Activated naive CD4-positive, alpha-beta T cell treated with anti-CD3 and anti-CD28 coated beads, Interleukin-2, amount 50 U/mL, for 24 hours (primary cell): ENCODE measurements at regions not wholly inside any gene's neighbourhood (a gene's known extent, or its start where the extent isn't known, plus 50 kb on each side); places are given as distances from the start of the nearest gene placed in this dataset.
"Not testable (repeated sequence)": the region's sequence is repeated elsewhere in the genome, so short reads cannot be mapped to it uniquely, and the experiment has no call there.

Source experiments
- H3K27ac Mint-ChIP-seq: one replicate; pipeline ENCODE4 v1.8.0; 2021; ENCODE audit warnings: mild to moderate bottlenecking, mixed read lengths
- H3K27me3 Mint-ChIP-seq: one replicate; pipeline ENCODE4 v1.8.0; 2021; ENCODE audit warnings: mixed read lengths
- H3K36me3 Mint-ChIP-seq: one replicate; pipeline ENCODE4 v1.8.0; 2021; ENCODE audit warnings: mixed read lengths
- H3K4me1 Mint-ChIP-seq: one replicate; pipeline ENCODE4 v1.8.0; 2021; ENCODE audit warnings: mixed read lengths
- H3K4me3 Mint-ChIP-seq: one replicate; pipeline ENCODE4 v1.8.0; 2021; ENCODE audit warnings: mild to moderate bottlenecking, mixed read lengths
- H3K9me3 Mint-ChIP-seq: one replicate; pipeline ENCODE4 v1.8.0; 2021; ENCODE audit warnings: mixed read lengths

GRCh38 chr5:4019009-4019769, 423.6 kb downstream of the IRX1 start:
- Mint-ChIP-seq H3K9me3 (no peaks in the 10 kb centered on the region), H3K27me3 (no peaks in the 10 kb centered on the region), H3K4me3 (no peak overlapping the region), H3K4me1 (no peaks in the 10 kb centered on the region), H3K27ac (no peak overlapping the region), H3K36me3 (no peaks in the 10 kb centered on the region)

GRCh38 chr5:4019841-4020240, 424.2 kb downstream of the IRX1 start:
- Mint-ChIP-seq H3K4me3 (no peak overlapping the region), H3K27ac (no peak overlapping the region), H3K36me3 (no peaks in the 10 kb centered on the region), H3K9me3 (no peaks in the 10 kb centered on the region), H3K4me1 (no peaks in the 10 kb centered on the region), H3K27me3 (no peaks in the 10 kb centered on the region)

- Mint-ChIP-seq H3K36me3 (no peaks in the 10 kb centered on the region), H3K27me3 (no peaks in the 10 kb centered on the region), H3K4me1 (no peaks in the 10 kb centered on the region), H3K9me3 (no peaks in the 10 kb centered on the region), H3K27ac (no peak overlapping the region), H3K4me3 (no peak overlapping the region)
Observed at GRCh38 chr5:4020400-4020799, 424.8 kb downstream of the IRX1 start.

- no peak overlapping the region for H3K4me3 Mint-ChIP-seq
- H3K4me1 Mint-ChIP-seq = no peaks in the 10 kb centered on the region
- no peaks in the 10 kb centered on the region for H3K36me3 Mint-ChIP-seq
- H3K27ac Mint-ChIP-seq = no peak overlapping the region
- no peaks in the 10 kb centered on the region for H3K9me3 Mint-ChIP-seq
- H3K27me3 Mint-ChIP-seq = no peaks in the 10 kb centered on the region
Observed at GRCh38 chr5:4022056-4022670, 426.5 kb downstream of the IRX1 start.

GRCh38 chr5:4023091-4023752, 427.6 kb downstream of the IRX1 start:
- no peaks in the 10 kb centered on the region for H3K9me3 Mint-ChIP-seq
- H3K27me3 Mint-ChIP-seq = no peaks in the 10 kb centered on the region
- H3K36me3 Mint-ChIP-seq = no peaks in the 10 kb centered on the region
- H3K27ac Mint-ChIP-seq = no peak overlapping the region
- H3K4me1 Mint-ChIP-seq = no peaks in the 10 kb centered on the region
- H3K4me3 Mint-ChIP-seq = no peak overlapping the region

- Mint-ChIP-seq H3K36me3 (no peaks in the 10 kb centered on the region), H3K27ac (no peak overlapping the region), H3K27me3 (no peaks in the 10 kb centered on the region), H3K4me1 (no peaks in the 10 kb centered on the region), H3K4me3 (no peak overlapping the region), H3K9me3 (no peaks in the 10 kb centered on the region)
Observed at GRCh38 chr5:4023753-4024335, 428.2 kb downstream of the IRX1 start.

- Mint-ChIP-seq H3K27me3 (no peaks in the 10 kb centered on the region), H3K36me3 (no peaks in the 10 kb centered on the region), H3K4me3 (no peak overlapping the region), H3K4me1 (no peaks in the 10 kb centered on the region), H3K9me3 (no peaks in the 10 kb centered on the region), H3K27ac (no peak overlapping the region)
Observed at GRCh38 chr5:4027088-4027734, 431.6 kb downstream of the IRX1 start.

- Mint-ChIP-seq H3K27ac (no peak overlapping the region), H3K4me3 (no peak overlapping the region), H3K9me3 (no peaks in the 10 kb centered on the region), H3K27me3 (no peaks in the 10 kb centered on the region), H3K4me1 (no peaks in the 10 kb centered on the region), H3K36me3 (no peaks in the 10 kb centered on the region)
Observed at GRCh38 chr5:4028384-4028783, 432.8 kb downstream of the IRX1 start.

- not testable (repeated sequence) for H3K27me3 Mint-ChIP-seq, H3K4me3 Mint-ChIP-seq, H3K27ac Mint-ChIP-seq, H3K9me3 Mint-ChIP-seq, H3K36me3 Mint-ChIP-seq, H3K4me1 Mint-ChIP-seq
Observed at GRCh38 chr5:4033546-4033945, 437.9 kb downstream of the IRX1 start.

- H3K9me3 Mint-ChIP-seq = peaks cover 5% of the 10 kb centered on the region
- H3K4me3 Mint-ChIP-seq = no peak overlapping the region
- peaks cover 2% of the 10 kb centered on the region for H3K36me3 Mint-ChIP-seq
- no peak overlapping the region for H3K27ac Mint-ChIP-seq
- no peaks in the 10 kb centered on the region for H3K27me3 Mint-ChIP-seq
- peaks cover 3% of the 10 kb centered on the region for H3K4me1 Mint-ChIP-seq
Observed at GRCh38 chr5:4036861-4037260, 441.2 kb downstream of the IRX1 start.

GRCh38 chr5:4038994-4039393, 443.4 kb downstream of the IRX1 start:
- Mint-ChIP-seq H3K36me3 (peaks cover 2% of the 10 kb centered on the region), H3K27ac (no peak overlapping the region), H3K9me3 (peaks cover 2% of the 10 kb centered on the region), H3K4me3 (no peak overlapping the region), H3K4me1 (peaks cover 3% of the 10 kb centered on the region), H3K27me3 (no peaks in the 10 kb centered on the region)

- H3K27ac Mint-ChIP-seq = no peak overlapping the region
- no peak overlapping the region for H3K4me3 Mint-ChIP-seq
- H3K36me3 Mint-ChIP-seq = peaks cover 2% of the 10 kb centered on the region
- no peaks in the 10 kb centered on the region for H3K9me3 Mint-ChIP-seq
- peaks cover 3% of the 10 kb centered on the region for H3K4me1 Mint-ChIP-seq
- H3K27me3 Mint-ChIP-seq = no peaks in the 10 kb centered on the region
Observed at GRCh38 chr5:4042311-4042710, 446.7 kb downstream of the IRX1 start.

- H3K4me3 Mint-ChIP-seq = no peak overlapping the region
- H3K9me3 Mint-ChIP-seq = no peaks in the 10 kb centered on the region
- H3K4me1 Mint-ChIP-seq = peaks cover 3% of the 10 kb centered on the region
- H3K27me3 Mint-ChIP-seq = no peaks in the 10 kb centered on the region
- H3K36me3 Mint-ChIP-seq = peaks cover 2% of the 10 kb centered on the region
- H3K27ac Mint-ChIP-seq = no peak overlapping the region
Observed at GRCh38 chr5:4043135-4043534, 447.5 kb downstream of the IRX1 start.

- H3K27ac Mint-ChIP-seq = no peak overlapping the region
- H3K27me3 Mint-ChIP-seq = no peaks in the 10 kb centered on the region
- peaks cover 2% of the 10 kb centered on the region for H3K36me3 Mint-ChIP-seq
- H3K9me3 Mint-ChIP-seq = no peaks in the 10 kb centered on the region
- H3K4me1 Mint-ChIP-seq = peaks cover 3% of the 10 kb centered on the region
- H3K4me3 Mint-ChIP-seq = no peak overlapping the region
Observed at GRCh38 chr5:4044881-4045280, 449.2 kb downstream of the IRX1 start.

GRCh38 chr5:4048398-4048797, 452.8 kb downstream of the IRX1 start:
- Mint-ChIP-seq H3K4me3 (no peak overlapping the region), H3K9me3 (no peaks in the 10 kb centered on the region), H3K27ac (no peak overlapping the region), H3K36me3 (no peaks in the 10 kb centered on the region), H3K27me3 (no peaks in the 10 kb centered on the region), H3K4me1 (no peaks in the 10 kb centered on the region)

GRCh38 chr5:4050203-4050602, 454.6 kb downstream of the IRX1 start:
- Mint-ChIP-seq H3K4me1 (no peaks in the 10 kb centered on the region), H3K36me3 (no peaks in the 10 kb centered on the region), H3K27ac (no peak overlapping the region), H3K9me3 (no peaks in the 10 kb centered on the region), H3K27me3 (no peaks in the 10 kb centered on the region), H3K4me3 (no peak overlapping the region)
